GM10266 (cell line): ENCODE measurements at regions not wholly inside any gene's neighbourhood (a gene's known extent, or its start where the extent isn't known, plus 50 kb on each side); places are given as distances from the start of the nearest gene placed in this dataset.
"Not testable (repeated sequence)": the region's sequence is repeated elsewhere in the genome, so short reads cannot be mapped to it uniquely, and the experiment has no call there.

Experiments
- DNase-seq: peaks from one replicate; pipeline ENCODE4 v3.0.0; 2012; ENCODE audit errors: extremely low spot score
- TF ChIP-seq, protein P1 (sequence below): IDR thresholded peaks from 2 replicates; pipeline ENCODE4 v1.5.1; 2012; ENCODE audit warnings: mild to moderate bottlenecking, low read depth; ENCODE audit not compliant: control insufficient read depth, insufficient read depth; ENCODE audit errors: missing control alignments

DNA sequence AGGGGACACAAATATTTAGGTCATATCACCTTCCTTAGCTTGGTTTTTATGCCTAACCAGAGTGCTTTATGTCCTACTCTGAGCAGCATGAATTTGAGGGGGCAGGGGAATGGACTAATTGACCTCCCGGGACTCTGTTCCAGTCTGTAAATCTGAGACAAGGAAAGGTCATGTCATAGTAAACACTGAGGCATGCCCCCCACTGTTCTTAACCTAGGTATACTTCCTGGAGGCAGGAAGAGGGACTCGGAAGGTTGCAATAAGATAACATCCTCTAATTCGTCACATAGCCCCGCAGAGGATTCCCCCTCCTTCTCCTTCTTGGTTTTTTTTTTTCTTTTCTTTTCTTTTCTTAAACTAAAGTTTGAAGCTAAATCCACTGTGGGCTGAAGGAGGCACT, 540.3 kb upstream of the CADM1 start:
- TF ChIP-seq, protein P1, sequence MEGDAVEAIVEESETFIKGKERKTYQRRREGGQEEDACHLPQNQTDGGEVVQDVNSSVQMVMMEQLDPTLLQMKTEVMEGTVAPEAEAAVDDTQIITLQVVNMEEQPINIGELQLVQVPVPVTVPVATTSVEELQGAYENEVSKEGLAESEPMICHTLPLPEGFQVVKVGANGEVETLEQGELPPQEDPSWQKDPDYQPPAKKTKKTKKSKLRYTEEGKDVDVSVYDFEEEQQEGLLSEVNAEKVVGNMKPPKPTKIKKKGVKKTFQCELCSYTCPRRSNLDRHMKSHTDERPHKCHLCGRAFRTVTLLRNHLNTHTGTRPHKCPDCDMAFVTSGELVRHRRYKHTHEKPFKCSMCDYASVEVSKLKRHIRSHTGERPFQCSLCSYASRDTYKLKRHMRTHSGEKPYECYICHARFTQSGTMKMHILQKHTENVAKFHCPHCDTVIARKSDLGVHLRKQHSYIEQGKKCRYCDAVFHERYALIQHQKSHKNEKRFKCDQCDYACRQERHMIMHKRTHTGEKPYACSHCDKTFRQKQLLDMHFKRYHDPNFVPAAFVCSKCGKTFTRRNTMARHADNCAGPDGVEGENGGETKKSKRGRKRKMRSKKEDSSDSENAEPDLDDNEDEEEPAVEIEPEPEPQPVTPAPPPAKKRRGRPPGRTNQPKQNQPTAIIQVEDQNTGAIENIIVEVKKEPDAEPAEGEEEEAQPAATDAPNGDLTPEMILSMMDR, result no peak
- DNase-seq, result no peak

DNA sequence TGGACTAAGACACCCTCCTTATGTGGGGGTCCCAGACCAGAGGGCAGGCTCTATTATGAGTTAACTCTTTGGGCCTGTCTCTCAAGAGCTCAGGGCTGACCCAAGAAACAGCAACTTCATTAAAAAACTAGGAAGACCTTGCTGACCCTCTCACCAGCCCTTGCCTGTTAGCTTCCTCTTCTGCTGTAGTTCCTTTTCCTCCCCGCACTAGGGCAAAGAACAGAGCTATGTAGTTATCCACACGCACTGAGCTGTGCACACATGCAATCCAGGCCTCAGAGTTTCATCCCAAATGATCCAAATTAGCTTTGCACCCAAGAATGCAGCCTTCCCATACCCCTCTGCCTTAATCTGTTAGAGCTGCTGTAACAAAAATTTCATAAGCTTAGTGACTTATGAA, 539.6 kb upstream of the CADM1 start:
- TF ChIP-seq, protein P1, result no peak
- no peak for DNase-seq

DNA sequence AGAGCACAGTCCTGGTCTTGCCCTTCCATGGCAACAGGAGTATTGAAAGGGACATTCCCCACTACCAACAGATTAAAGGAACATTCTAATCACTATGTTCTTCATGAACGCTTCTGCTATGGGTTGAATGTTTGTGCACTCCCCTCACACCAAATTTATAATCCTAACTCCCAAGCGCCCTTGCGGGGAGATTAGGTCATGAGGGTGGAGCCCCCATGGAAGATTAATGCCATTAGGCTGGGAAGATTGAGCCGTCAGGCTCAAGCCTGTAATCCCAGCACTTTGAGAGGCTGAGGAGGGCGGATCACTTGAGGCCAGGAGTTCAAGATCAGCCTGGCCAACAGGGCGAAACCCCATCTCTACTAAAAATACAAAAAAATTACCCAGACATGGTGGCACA, 538.8 kb upstream of the CADM1 start:
- DNase-seq, result not testable (repeated sequence)

DNA sequence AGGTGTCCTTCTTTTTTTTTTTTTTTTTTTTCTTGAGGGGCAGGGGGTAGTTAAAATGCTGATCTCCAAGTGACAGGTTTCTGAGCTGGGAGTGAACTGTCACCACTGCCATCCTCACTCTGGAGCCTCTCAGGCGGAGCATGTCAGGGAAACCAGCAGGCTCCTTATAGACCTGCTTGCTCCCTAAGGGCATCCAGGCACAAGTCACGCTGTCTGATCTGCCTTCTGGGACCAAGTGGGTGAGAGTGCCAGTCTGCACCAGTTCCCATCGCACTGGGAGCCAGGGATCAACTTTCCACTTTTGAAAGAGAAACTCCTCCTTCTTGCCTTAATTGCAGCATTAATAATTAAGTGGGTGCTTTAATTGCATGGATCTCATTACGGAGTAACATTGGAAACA, 537.9 kb upstream of the CADM1 start:
- TF ChIP-seq, protein P1, result no peak
- DNase-seq, result no peak

DNA sequence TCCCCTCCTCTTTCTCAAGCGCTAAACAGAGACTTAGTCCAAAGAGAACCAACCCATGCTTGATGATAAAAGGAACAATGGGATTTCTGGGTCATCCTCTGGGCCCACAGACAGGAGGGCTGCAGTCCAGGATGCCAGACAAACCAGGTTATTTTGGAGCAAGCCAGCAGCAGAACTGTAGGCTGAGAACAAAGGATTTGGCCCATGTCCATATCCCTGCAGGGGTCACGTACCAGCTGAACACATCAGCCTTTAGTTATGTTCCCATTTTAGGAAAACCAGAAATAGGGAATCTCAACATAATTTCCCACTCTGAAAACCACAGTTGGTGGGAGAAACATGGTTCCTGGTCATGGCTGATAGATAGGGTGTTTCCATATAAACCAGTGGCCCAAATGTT, 533.6 kb upstream of the CADM1 start:
- peak; percentile 1 for DNase-seq
- TF ChIP-seq, protein P1, result no peak

DNA sequence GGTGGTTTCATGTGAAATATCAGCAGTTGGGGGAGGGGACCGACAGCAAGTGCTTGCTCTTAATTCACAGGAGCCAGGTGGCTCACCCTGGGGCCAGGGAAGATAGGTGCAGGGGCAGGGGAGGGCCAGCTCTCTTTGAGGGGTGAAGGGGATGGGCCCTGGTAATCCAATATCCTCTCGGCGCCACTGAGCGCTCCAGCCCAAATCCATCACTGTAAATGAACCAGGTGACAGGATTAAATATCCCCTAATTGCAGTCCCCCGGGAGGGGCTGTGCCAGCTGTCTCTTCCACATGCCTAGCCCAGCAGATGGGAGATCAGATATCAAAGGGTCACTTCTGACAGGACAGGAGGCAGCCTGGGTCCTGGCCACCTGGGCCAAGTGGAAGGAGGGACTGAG, 531.8 kb upstream of the CADM1 start:
- peak; percentile 3 for DNase-seq
- TF ChIP-seq, protein P1, result no peak

DNA sequence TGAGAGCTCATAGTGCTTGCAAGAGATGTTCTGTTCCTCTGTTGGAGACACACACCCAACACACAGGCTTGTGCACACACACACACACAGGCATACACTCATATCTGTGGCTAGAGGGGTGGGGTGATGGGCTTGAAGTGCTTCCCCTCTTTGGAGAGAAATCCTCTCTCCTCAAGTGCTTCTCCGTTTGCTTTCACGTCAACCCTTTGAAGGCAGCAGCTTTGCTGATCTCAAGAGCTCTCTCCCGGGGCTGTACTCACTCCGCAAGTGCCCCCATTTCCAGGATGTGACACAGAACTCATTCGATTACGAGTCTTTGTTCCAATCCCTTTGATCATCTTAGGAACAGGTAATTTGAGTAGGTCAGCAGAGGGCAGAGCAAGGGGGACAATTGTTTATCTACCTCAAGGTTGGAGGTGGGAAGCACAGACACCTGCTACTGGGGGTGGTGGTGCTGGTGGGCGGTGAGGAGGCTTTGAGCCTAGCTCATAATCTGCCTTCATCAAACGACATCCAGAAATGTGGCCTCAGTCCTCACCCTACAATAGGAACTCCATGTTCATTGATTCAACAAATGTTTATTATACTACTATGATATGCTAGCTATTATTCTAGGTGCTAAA, 529.8 kb upstream of the CADM1 start:
- TF ChIP-seq, protein P1, result no peak
- DNase-seq, result peak; percentile 13

DNA sequence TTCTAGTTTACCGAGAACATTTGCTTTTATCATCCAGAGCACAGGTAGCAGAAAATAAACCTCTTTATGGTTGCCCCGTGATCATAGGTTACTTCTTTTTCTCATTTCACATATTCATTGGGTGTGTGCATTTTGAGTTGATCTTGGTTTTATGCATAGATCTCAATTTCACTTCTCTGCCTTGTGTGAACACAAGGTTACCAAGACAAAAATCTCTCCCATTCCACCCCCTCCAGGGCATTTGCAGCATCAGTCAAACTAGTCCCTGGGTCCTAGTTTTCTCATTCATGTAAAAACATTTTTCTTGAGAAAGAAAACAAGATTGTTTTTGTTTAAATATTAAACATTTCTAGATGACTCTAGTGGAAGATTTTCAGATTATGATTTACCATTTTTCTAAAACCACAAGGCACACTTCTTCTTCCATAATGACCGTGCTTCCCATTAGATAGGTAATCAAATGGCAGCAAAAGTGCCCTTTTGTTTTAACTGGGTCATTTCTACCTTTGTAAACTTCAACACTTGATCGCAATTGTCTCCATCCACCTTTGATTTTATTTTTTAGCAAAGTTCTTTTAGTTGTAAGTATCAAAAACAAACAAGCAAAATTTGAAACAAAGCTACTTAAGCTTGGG, 526.6 kb upstream of the CADM1 start:
- TF ChIP-seq, protein P1, result no peak

DNA sequence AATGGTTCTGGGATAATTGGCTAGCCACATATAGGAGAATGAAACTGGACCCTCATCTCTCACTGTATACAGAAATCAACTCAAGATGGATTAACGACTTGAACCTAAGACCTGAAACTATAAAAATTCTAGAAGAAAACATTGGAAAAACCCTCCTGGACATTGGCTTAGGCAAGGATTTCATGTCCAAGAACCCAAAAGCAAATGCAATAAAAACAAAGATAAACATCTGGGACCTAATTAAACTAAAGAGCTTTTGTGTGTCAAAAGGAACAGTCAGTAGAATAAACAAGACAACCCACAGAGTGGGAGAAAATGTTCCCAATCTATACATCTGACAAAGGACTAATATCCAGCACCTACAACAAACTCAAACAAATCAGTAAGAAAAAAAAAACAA, 524.3 kb upstream of the CADM1 start:
- DNase-seq, result not testable (repeated sequence)

More for the DNA sequence above, 526.6 kb upstream of the CADM1 start:
- peak; percentile 4 for DNase-seq
